ENCODE measurements at regions not wholly inside any gene's neighbourhood (a gene's known extent, or its start where the extent isn't known, plus 50 kb on each side); places are given as distances from the start of the nearest gene placed in this dataset.
A peak's percentile ranks its signal among the peaks of the same experiment; 100 is the strongest.

GRCh38 chr3:106715286-106715685 is 662.0 kb upstream of the CCDC54 start:
- no peak for DNase-seq
- no peaks in the 10 kb centered on the region for H3K4me1 ChIP-seq (ENCODE audit: control insufficient read depth in 5 of 5, insufficient read depth in 5 of 5, low read length in 5 of 5)
- H3K4me3 ChIP-seq: no peak overlapping the region
- H3K27me3 ChIP-seq (ENCODE audit: control insufficient read depth in 3 of 3, insufficient read depth in 3 of 3, low read length in 2 of 3): no peaks in the 10 kb centered on the region
- ATAC-seq (ENCODE audit: insufficient read depth, low FRiP score): no peak
- H3K9ac ChIP-seq (ENCODE audit: insufficient read depth in 1 of 2, low read length in 2 of 2): no peak overlapping the region
- TF ChIP-seq CTCF (IDR thresholded peaks at IDR 0.05; ENCODE audit: control extremely low read depth, extremely low read depth): no peak
- H3K36me3 ChIP-seq (ENCODE audit: control insufficient read depth in 4 of 4, insufficient read depth in 4 of 4, low read length in 4 of 4): no peaks in the 10 kb centered on the region
- 92 to 96% methylated on average over 3 of the region's 3 CpGs for WGBS, 2 donors
- H3K9me3 ChIP-seq (ENCODE audit: control insufficient read depth in 4 of 4, insufficient read depth in 3 of 4, low read length in 3 of 4): no peaks in the 10 kb centered on the region
- no peak overlapping the region for H3K27ac ChIP-seq (ENCODE audit: low read depth in 1 of 2, low read length in 1 of 2)

GRCh38 chr3:106717178-106717780 is 660.0 kb upstream of the CCDC54 start:
- H3K4me3 ChIP-seq: no peak overlapping the region
- peaks cover 0 to 7% (median 0%) of the 10 kb centered on the region in 4 donors for H3K9me3 ChIP-seq (ENCODE audit: control insufficient read depth in 4 of 4, insufficient read depth in 3 of 4, low read length in 3 of 4)
- no peak overlapping the region for H3K9ac ChIP-seq (ENCODE audit: insufficient read depth in 1 of 2, low read length in 2 of 2)
- no peak for DNase-seq
- no peaks in the 10 kb centered on the region for H3K4me1 ChIP-seq (ENCODE audit: control insufficient read depth in 5 of 5, insufficient read depth in 5 of 5, low read length in 5 of 5)
- no peak overlapping the region for H3K27ac ChIP-seq (ENCODE audit: low read depth in 1 of 2, low read length in 1 of 2)
- H3K27me3 ChIP-seq (ENCODE audit: control insufficient read depth in 3 of 3, insufficient read depth in 3 of 3, low read length in 2 of 3): no peaks in the 10 kb centered on the region
- ATAC-seq (ENCODE audit: insufficient read depth, low FRiP score): no peak
- no peaks in the 10 kb centered on the region for H3K36me3 ChIP-seq (ENCODE audit: control insufficient read depth in 4 of 4, insufficient read depth in 4 of 4, low read length in 4 of 4)
- TF ChIP-seq CTCF (IDR thresholded peaks at IDR 0.05; ENCODE audit: control extremely low read depth, extremely low read depth): no peak
- 22 to 27% methylated on average over 1 of the region's 1 CpG for WGBS, 2 donors

- Histone ChIP-seq H3K4me1 (ENCODE audit: control insufficient read depth in 5 of 5, insufficient read depth in 5 of 5, low read length in 5 of 5) (no peaks in the 10 kb centered on the region), H3K9ac (ENCODE audit: insufficient read depth in 1 of 2, low read length in 2 of 2) (no peak overlapping the region), H3K36me3 (ENCODE audit: control insufficient read depth in 4 of 4, insufficient read depth in 4 of 4, low read length in 4 of 4) (no peaks in the 10 kb centered on the region), H3K27me3 (ENCODE audit: control insufficient read depth in 3 of 3, insufficient read depth in 3 of 3, low read length in 2 of 3) (no peaks in the 10 kb centered on the region), H3K9me3 (ENCODE audit: control insufficient read depth in 4 of 4, insufficient read depth in 3 of 4, low read length in 3 of 4) (peaks cover 0 to 7% (median 0%) of the 10 kb centered on the region in 4 donors), H3K27ac (ENCODE audit: low read depth in 1 of 2, low read length in 1 of 2) (no peak overlapping the region), H3K4me3 (no peak overlapping the region)
- DNase-seq (no peak), ATAC-seq (ENCODE audit: insufficient read depth, low FRiP score) (no peak)
- no peak for TF ChIP-seq CTCF (IDR thresholded peaks at IDR 0.05; ENCODE audit: control extremely low read depth, extremely low read depth)
Observed at GRCh38 chr3:106719077-106719476, 658.2 kb upstream of the CCDC54 start.

- Histone ChIP-seq H3K27me3 (ENCODE audit: control insufficient read depth in 3 of 3, insufficient read depth in 3 of 3, low read length in 2 of 3) (no peaks in the 10 kb centered on the region), H3K4me1 (ENCODE audit: control insufficient read depth in 5 of 5, insufficient read depth in 5 of 5, low read length in 5 of 5) (no peaks in the 10 kb centered on the region), H3K27ac (ENCODE audit: low read depth in 1 of 2, low read length in 1 of 2) (no peak overlapping the region), H3K4me3 (no peak overlapping the region), H3K9ac (ENCODE audit: insufficient read depth in 1 of 2, low read length in 2 of 2) (no peak overlapping the region), H3K9me3 (ENCODE audit: control insufficient read depth in 4 of 4, insufficient read depth in 3 of 4, low read length in 3 of 4) (peaks cover 0 to 7% (median 0%) of the 10 kb centered on the region in 4 donors), H3K36me3 (ENCODE audit: control insufficient read depth in 4 of 4, insufficient read depth in 4 of 4, low read length in 4 of 4) (no peaks in the 10 kb centered on the region)
- WGBS, 2 donors: 75 to 85% methylated on average over 2 of the region's 2 CpGs
- TF ChIP-seq CTCF (IDR thresholded peaks at IDR 0.05; ENCODE audit: control extremely low read depth, extremely low read depth): no peak
- no peak for ATAC-seq (ENCODE audit: insufficient read depth, low FRiP score)
- peak in 1 of 3 donors; percentile 6 for DNase-seq
Observed at GRCh38 chr3:106719583-106719982, 657.7 kb upstream of the CCDC54 start.
